Endothelial cell of umbilical vein (primary cell): ENCODE measurements at regions not wholly inside any gene's neighbourhood (a gene's known extent, or its start where the extent isn't known, plus 50 kb on each side); places are given as distances from the start of the nearest gene placed in this dataset.

Source experiments
- BruUV-seq: library from RNA; stranded (reverse); fragments of 400-500 nt; replicated peaks from 2 replicates; lab custom pipeline; 2021; lab: Mats Ljungman, UMichigan
- CTCF ChIA-PET: fragments of 300-600, 350-600 bp; sonication (Branson Sonifier 250); formaldehyde crosslinking; loops from one replicate; lab custom pipeline; 2021; ENCODE audit warnings: antibody characterized with exemption, inconsistent platforms; lab: Charles Lee
- POLR2A ChIA-PET: fragments of 300-600, 350-600 bp; sonication (Branson Sonifier 250); formaldehyde crosslinking; loops from one replicate; lab custom pipeline; 2021; ENCODE audit warnings: antibody characterized with exemption, inconsistent platforms; lab: Charles Lee
- DNase-seq: peaks from one replicate; pipeline ENCODE4 v3.0.0-alpha.2; 2011; ENCODE audit warnings: low read depth, low spot score
- FAIRE-seq: peaks from 2 replicates; lab custom pipeline; 2011; peaks lifted over from hg19 to GRCh38; lab: Jason Lieb, UNC
- H2AFZ ChIP-seq: 2 replicates; pipeline ENCODE4 v1.6.0; 2012; ENCODE audit warnings: low read depth, low read length, control low read depth, inconsistent platforms
- H3K27ac ChIP-seq: 2 replicates; pipeline ENCODE4 v1.5.1; 2011; ENCODE audit warnings: low read depth, mild to moderate bottlenecking, control low read depth, low read length, moderate library complexity; ENCODE audit not compliant: insufficient read depth
- H3K27me3 ChIP-seq, 2 experiments: 2 replicates each; pipeline versions ENCODE4 v1.6.0 to v1.6.1; 2011; ENCODE audit warnings: low read length in 2 of 2, mixed read lengths in 1 of 2; ENCODE audit not compliant: control insufficient read depth in 2 of 2, insufficient read depth in 2 of 2
- H3K36me3 ChIP-seq, 2 experiments: 2 replicates in 1 of 2; 3 replicates in 1 of 2; pipeline ENCODE4 v1.5.1; 2011; ENCODE audit warnings: low read length in 2 of 2, mild to moderate bottlenecking in 1 of 2, moderate library complexity in 1 of 2; ENCODE audit not compliant: control insufficient read depth in 2 of 2, insufficient read depth in 2 of 2; ENCODE audit errors: extremely low read depth in 1 of 2
- H3K4me1 ChIP-seq: 3 replicates; pipeline ENCODE4 v1.5.1; 2011; ENCODE audit warnings: mild to moderate bottlenecking, low read length; ENCODE audit not compliant: control insufficient read depth, insufficient read depth; ENCODE audit errors: extremely low read depth
- H3K4me2 ChIP-seq: 2 replicates; pipeline ENCODE4 v1.6.1; 2011; ENCODE audit warnings: low read length, control low read depth, mixed read lengths; ENCODE audit not compliant: insufficient read depth
- H3K4me3 ChIP-seq, 3 experiments: fragments of 200-600 bp in 1 of 3; sonication (generic), shearing (Covaris generic) in 1 of 3; replicated peaks in 1 of 3; 2 replicates each; pipeline ENCODE4 v1.5.1; 2011 to 2016; ENCODE audit warnings: control low read depth in 3 of 3, low read length in 3 of 3, mild to moderate bottlenecking in 2 of 3, inconsistent platforms in 1 of 3, low read depth in 1 of 3, moderate library complexity in 1 of 3; ENCODE audit not compliant: insufficient read depth in 1 of 3
- H3K79me2 ChIP-seq: 2 replicates; pipeline ENCODE4 v1.6.0; 2012; ENCODE audit warnings: low read length, inconsistent platforms; ENCODE audit not compliant: control insufficient read depth, insufficient read depth
- H3K9ac ChIP-seq: replicated peaks from 2 replicates; pipeline ENCODE3; 2011; ENCODE audit warnings: low read length, control low read depth; ENCODE audit not compliant: insufficient read depth; ENCODE audit errors: extremely low read depth
- H3K9me1 ChIP-seq: replicated peaks from 3 replicates; pipeline ENCODE4 v1.6.0; 2011; ENCODE audit warnings: mild to moderate bottlenecking, low read length; ENCODE audit not compliant: control insufficient read depth, insufficient read depth; ENCODE audit errors: extremely low read depth
- H3K9me3 ChIP-seq: replicated peaks from 2 replicates; pipeline ENCODE4 v1.5.1; 2012; ENCODE audit warnings: low read length, inconsistent platforms; ENCODE audit not compliant: control insufficient read depth, insufficient read depth
- H4K20me1 ChIP-seq: replicated peaks from 2 replicates; pipeline ENCODE3; 2011; ENCODE audit warnings: mild to moderate bottlenecking, low read length; ENCODE audit not compliant: control insufficient read depth, insufficient read depth; ENCODE audit errors: extremely low read depth
- CTCF ChIP-seq, 2 donors: IDR thresholded peaks; 1 replicate in 1 of 2; 2 replicates in 1 of 2; pipeline ENCODE4 v1.5.1; 2011; ENCODE audit warnings: low read length in 2 of 2, mild to moderate bottlenecking in 2 of 2, moderate library complexity in 2 of 2, control low read depth in 1 of 2, inconsistent platforms in 1 of 2, low read depth in 1 of 2; ENCODE audit not compliant: insufficient read depth in 1 of 2; ENCODE audit errors: extremely low read depth in 1 of 2
- EZH2 ChIP-seq: IDR thresholded peaks from 2 replicates; pipeline ENCODE4 v1.6.1; 2012; ENCODE audit warnings: borderline replicate concordance, low read depth, mild to moderate bottlenecking, moderate library complexity, low read length, inconsistent platforms; ENCODE audit not compliant: severe bottlenecking
- FOS ChIP-seq: IDR thresholded peaks from 2 replicates; pipeline ENCODE4 v1.6.1; 2011; ENCODE audit warnings: mild to moderate bottlenecking, low read length, moderate library complexity, borderline replicate concordance; ENCODE audit not compliant: insufficient read depth
- GATA2 ChIP-seq: IDR thresholded peaks from 2 replicates; pipeline ENCODE4 v1.7.0; 2011; ENCODE audit warnings: low read depth, mild to moderate bottlenecking, moderate library complexity, mixed read lengths, low read length; ENCODE audit not compliant: insufficient read length, insufficient read depth
- JUN ChIP-seq: IDR thresholded peaks from 2 replicates; pipeline ENCODE4 v1.6.1; 2011; ENCODE audit warnings: borderline replicate concordance, low read depth; ENCODE audit not compliant: insufficient read length, insufficient read depth
- MAX ChIP-seq: IDR thresholded peaks from 2 replicates; pipeline ENCODE4 v1.6.1; 2011; ENCODE audit not compliant: insufficient read depth, insufficient read length
- MYC ChIP-seq: IDR thresholded peaks from one replicate; pipeline ENCODE4 v1.6.1; 2011; ENCODE audit warnings: mild to moderate bottlenecking, low read depth, low read length
- POLR2AphosphoS5 ChIP-seq: IDR thresholded peaks from 2 replicates; pipeline ENCODE4 v1.6.1; 2012; ENCODE audit warnings: low read depth, mild to moderate bottlenecking, control low read depth, low read length, moderate library complexity; ENCODE audit not compliant: insufficient read depth
- dilution Hi-C: fragments of 300-500 bp; cut with MboI; formaldehyde crosslinking; loops from one replicate; pipeline ENCODE4 v1.15.0; 2019; ENCODE audit warnings: low sequenced_read_pairs; ENCODE audit not compliant: extremely low pct_ligation_motif_present
- intact Hi-C: fragments of 100-400 bp; cut with micrococcal nuclease; formaldehyde crosslinking; loops from one replicate; pipeline ENCODE4 v1.10.0; 2022

GRCh38 chr4:181007751-181008150 is 1235.5 kb upstream of the TENM3 start:
- POLR2A ChIA-PET, result no interaction called here

More at GRCh38 chr4:181007751-181008150, 1235.5 kb upstream of the TENM3 start:
- no peaks in the 10 kb centered on the region for H3K36me3 ChIP-seq
- no peak for DNase-seq
- CTCF ChIA-PET, result no interaction called here
- dilution Hi-C loops, result no loop called here
- no peak overlapping the region for H3K27ac ChIP-seq
- H3K27me3 ChIP-seq, result no peaks in the 10 kb centered on the region
- H3K9me3 ChIP-seq, result peaks cover 5% of the 10 kb centered on the region
- H3K9me1 ChIP-seq, result no peaks in the 10 kb centered on the region
- H3K79me2 ChIP-seq, result no peaks in the 10 kb centered on the region
- FAIRE-seq, result no peak
- no TSS peak for BruUV-seq
- no peak overlapping the region for H2AFZ ChIP-seq
- no peak overlapping the region for H3K4me3 ChIP-seq
- no peaks in the 10 kb centered on the region for H4K20me1 ChIP-seq
- no peak overlapping the region for H3K9ac ChIP-seq
- TF ChIP-seq FOS (no peak), JUN (no peak), MYC (no peak), GATA2 (no peak), EZH2 (no peak), CTCF (IDR thresholded peaks at IDR 0.05; ENCODE audit: extremely low read depth in 1 of 2, insufficient read depth in 1 of 2, low read depth in 1 of 2, low read length in 2 of 2) (no peak), MAX (no peak), POLR2AphosphoS5 (no peak)
- intact Hi-C loops, result no loop called here
- H3K4me1 ChIP-seq, result no peaks in the 10 kb centered on the region
- no peak overlapping the region for H3K4me2 ChIP-seq
